ENCODE measurements at regions not wholly inside any gene's neighbourhood (a gene's known extent, or its start where the extent isn't known, plus 50 kb on each side); places are given as distances from the start of the nearest gene placed in this dataset.

DNA sequence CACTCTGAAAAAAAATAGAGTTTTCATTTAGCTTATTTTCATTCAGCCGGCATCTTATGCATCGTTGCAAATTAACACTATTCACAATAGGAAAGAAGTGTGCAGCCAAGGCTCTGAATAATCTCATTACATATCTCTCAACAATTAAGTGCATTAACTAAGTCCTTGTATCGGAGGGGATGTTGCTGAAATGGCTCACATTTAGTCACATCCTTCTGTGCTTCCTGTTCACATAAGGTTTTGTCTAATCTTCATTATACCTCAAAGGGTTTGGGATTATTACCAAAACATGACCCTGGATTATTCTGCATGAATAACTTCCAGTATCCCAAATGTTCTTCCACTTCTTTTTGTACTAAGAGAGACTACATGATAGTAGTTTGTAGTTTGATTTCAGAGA is 278.0 kb upstream of the GRIA1 start:
- H4K20me1 ChIP-seq (ENCODE audit: control insufficient read depth, insufficient read depth, low read length, poor library complexity, severe bottlenecking): no peaks in the 10 kb centered on the region

DNA sequence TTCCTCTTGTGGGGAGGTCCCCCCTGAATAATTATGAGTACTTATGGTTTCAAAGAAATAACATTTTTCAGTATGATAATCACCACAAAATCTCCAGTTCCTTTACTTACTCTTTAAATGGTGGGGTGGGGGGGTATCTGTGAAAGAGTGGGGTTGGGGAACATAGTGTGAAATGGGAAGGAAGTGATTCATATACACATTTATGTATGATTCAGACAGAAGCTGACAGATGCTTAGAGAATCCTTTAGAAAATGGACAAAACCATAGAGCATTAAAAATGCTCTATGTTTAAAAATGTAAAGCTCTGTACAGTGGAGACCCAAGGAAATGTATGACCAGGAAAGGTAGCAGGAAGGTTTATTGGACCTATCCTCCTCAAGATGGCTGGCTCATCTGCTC is 267.5 kb upstream of the GRIA1 start:
- Histone ChIP-seq H3K79me2 (ENCODE audit: control insufficient read depth, insufficient read depth, low read length) (no peaks in the 10 kb centered on the region), H3K4me2 (replicated peaks; ENCODE audit: low read depth, low read length, poor library complexity, severe bottlenecking) (no peak overlapping the region), H2AFZ (ENCODE audit: insufficient read depth, low read depth, low read length, poor library complexity, severe bottlenecking) (no peak overlapping the region), H4K20me1 (ENCODE audit: control insufficient read depth, insufficient read depth, low read length, poor library complexity, severe bottlenecking) (no peaks in the 10 kb centered on the region), H3K4me1 (ENCODE audit: control insufficient read depth in 2 of 2, insufficient read depth in 2 of 2, low read length in 2 of 2) (no peaks in the 10 kb centered on the region), H3K36me3 (replicated peaks in 1 of 2; ENCODE audit: control extremely low read depth in 1 of 2, control insufficient read depth in 1 of 2, extremely low read depth in 1 of 2, insufficient read depth in 2 of 2, low read length in 1 of 2) (no peaks in the 10 kb centered on the region), H3K4me3 (ENCODE audit: control extremely low read depth in 1 of 5, extremely low read depth in 1 of 5, insufficient read depth in 1 of 5, low read depth in 2 of 5, low read length in 4 of 5) (no peak overlapping the region), H3K9me3 (ENCODE audit: control extremely low read depth in 1 of 3, control insufficient read depth in 2 of 3, insufficient read depth in 1 of 3, low read length in 2 of 3) (no peaks in the 10 kb centered on the region), H3K27ac (ENCODE audit: low read length in 2 of 2) (no peak overlapping the region), H3K9ac (ENCODE audit: low read length) (no peak overlapping the region), H3K27me3 (replicated peaks in 1 of 4; ENCODE audit: control extremely low read depth in 1 of 4, control insufficient read depth in 3 of 4, insufficient read depth in 4 of 4, low read length in 3 of 4) (no peaks in the 10 kb centered on the region)
- Mint-ChIP-seq H3K27ac (no peak overlapping the region), H3K27me3 (no peaks in the 10 kb centered on the region), H3K4me3 (no peak overlapping the region), H3K9me3 (ENCODE audit: insufficient read depth) (peaks cover 5% of the 10 kb centered on the region), H3K4me1 (no peaks in the 10 kb centered on the region)
- TF ChIP-seq, protein P1, sequence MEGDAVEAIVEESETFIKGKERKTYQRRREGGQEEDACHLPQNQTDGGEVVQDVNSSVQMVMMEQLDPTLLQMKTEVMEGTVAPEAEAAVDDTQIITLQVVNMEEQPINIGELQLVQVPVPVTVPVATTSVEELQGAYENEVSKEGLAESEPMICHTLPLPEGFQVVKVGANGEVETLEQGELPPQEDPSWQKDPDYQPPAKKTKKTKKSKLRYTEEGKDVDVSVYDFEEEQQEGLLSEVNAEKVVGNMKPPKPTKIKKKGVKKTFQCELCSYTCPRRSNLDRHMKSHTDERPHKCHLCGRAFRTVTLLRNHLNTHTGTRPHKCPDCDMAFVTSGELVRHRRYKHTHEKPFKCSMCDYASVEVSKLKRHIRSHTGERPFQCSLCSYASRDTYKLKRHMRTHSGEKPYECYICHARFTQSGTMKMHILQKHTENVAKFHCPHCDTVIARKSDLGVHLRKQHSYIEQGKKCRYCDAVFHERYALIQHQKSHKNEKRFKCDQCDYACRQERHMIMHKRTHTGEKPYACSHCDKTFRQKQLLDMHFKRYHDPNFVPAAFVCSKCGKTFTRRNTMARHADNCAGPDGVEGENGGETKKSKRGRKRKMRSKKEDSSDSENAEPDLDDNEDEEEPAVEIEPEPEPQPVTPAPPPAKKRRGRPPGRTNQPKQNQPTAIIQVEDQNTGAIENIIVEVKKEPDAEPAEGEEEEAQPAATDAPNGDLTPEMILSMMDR (IDR thresholded peaks at IDR 0.05): no peak
- no peak for TF ChIP-seq EZH2 (IDR thresholded peaks at IDR 0.05; ENCODE audit: borderline replicate concordance, insufficient read depth, low read depth, low read length, poor library complexity, severe bottlenecking)
- ATAC-seq (ENCODE audit: low read depth): no peak
- POLR2A ChIA-PET: no interaction called here
- intact Hi-C loops (cut with micrococcal nuclease): no loop called here
- CTCF ChIA-PET: no interaction called here
- no peak for DNase-seq

More for the DNA sequence above, 278.0 kb upstream of the GRIA1 start:
- Histone ChIP-seq H3K9ac (ENCODE audit: low read length) (no peak overlapping the region), H3K79me2 (ENCODE audit: control insufficient read depth, insufficient read depth, low read length) (no peaks in the 10 kb centered on the region), H3K36me3 (replicated peaks in 1 of 2; ENCODE audit: control extremely low read depth in 1 of 2, control insufficient read depth in 1 of 2, extremely low read depth in 1 of 2, insufficient read depth in 2 of 2, low read length in 1 of 2) (no peaks in the 10 kb centered on the region), H2AFZ (ENCODE audit: insufficient read depth, low read depth, low read length, poor library complexity, severe bottlenecking) (no peak overlapping the region), H3K4me3 (ENCODE audit: control extremely low read depth in 1 of 5, extremely low read depth in 1 of 5, insufficient read depth in 1 of 5, low read depth in 2 of 5, low read length in 4 of 5) (no peak overlapping the region), H3K4me1 (ENCODE audit: control insufficient read depth in 2 of 2, insufficient read depth in 2 of 2, low read length in 2 of 2) (no peaks in the 10 kb centered on the region), H3K9me3 (ENCODE audit: control extremely low read depth in 1 of 3, control insufficient read depth in 2 of 3, insufficient read depth in 1 of 3, low read length in 2 of 3) (peaks cover 0 to 11% (median 0%) of the 10 kb centered on the region in 3 donors), H3K27ac (ENCODE audit: low read length in 2 of 2) (no peak overlapping the region), H3K4me2 (replicated peaks; ENCODE audit: low read depth, low read length, poor library complexity, severe bottlenecking) (no peak overlapping the region), H3K27me3 (replicated peaks in 1 of 4; ENCODE audit: control extremely low read depth in 1 of 4, control insufficient read depth in 3 of 4, insufficient read depth in 4 of 4, low read length in 3 of 4) (no peaks in the 10 kb centered on the region)
- ATAC-seq (ENCODE audit: low read depth) (no peak), DNase-seq (no peak)
- WGBS (ENCODE audit: insufficient coverage): 100% methylated on average over 3 of the region's 3 CpGs
- no peak overlapping the region for H3K4me3 Mint-ChIP-seq
- H3K4me1 Mint-ChIP-seq: no peaks in the 10 kb centered on the region
- H3K9me3 Mint-ChIP-seq (ENCODE audit: insufficient read depth): no peaks in the 10 kb centered on the region
- POLR2A ChIA-PET: no interaction called here
- no peak overlapping the region for H3K27ac Mint-ChIP-seq
- CTCF ChIA-PET: no interaction called here
- intact Hi-C loops (cut with micrococcal nuclease): no loop called here
- no peaks in the 10 kb centered on the region for H3K27me3 Mint-ChIP-seq
- TF ChIP-seq EZH2 (IDR thresholded peaks at IDR 0.05; ENCODE audit: borderline replicate concordance, insufficient read depth, low read depth, low read length, poor library complexity, severe bottlenecking): no peak
- TF ChIP-seq, protein P1 (IDR thresholded peaks at IDR 0.05): no peak
